NCI-H1105 (cell line): ENCODE measurements at regions not wholly inside any gene's neighbourhood (a gene's known extent, or its start where the extent isn't known, plus 50 kb on each side); places are given as distances from the start of the nearest gene placed in this dataset.
"Not testable (repeated sequence)": the region's sequence is repeated elsewhere in the genome, so short reads cannot be mapped to it uniquely, and the experiment has no call there.

ENCODE experiments used
- DNase-seq: peaks from one replicate; lab custom pipeline; 2025; lab: John Stamatoyannopoulos, UW

DNA sequence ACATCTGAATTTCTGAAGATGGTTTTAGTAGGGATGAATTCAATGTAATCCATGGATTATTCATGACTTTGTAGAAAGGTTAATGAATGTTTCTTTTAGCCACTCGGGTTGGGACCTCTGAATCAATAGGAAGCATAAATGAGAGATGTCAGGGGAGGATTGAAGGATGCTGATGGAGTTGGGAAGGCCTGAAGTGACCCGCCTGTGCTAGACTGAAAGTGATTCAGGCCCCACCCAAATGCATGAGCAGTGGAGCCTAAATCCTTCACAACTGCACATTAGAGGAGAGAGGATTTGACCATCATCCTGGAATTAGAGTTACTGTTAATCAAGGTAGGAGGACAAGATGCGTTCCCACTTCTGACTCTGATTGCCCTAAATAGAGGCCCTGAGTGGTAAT is 162.2 kb upstream of the PTPN20 start:
- DNase-seq = not testable (repeated sequence)

DNA sequence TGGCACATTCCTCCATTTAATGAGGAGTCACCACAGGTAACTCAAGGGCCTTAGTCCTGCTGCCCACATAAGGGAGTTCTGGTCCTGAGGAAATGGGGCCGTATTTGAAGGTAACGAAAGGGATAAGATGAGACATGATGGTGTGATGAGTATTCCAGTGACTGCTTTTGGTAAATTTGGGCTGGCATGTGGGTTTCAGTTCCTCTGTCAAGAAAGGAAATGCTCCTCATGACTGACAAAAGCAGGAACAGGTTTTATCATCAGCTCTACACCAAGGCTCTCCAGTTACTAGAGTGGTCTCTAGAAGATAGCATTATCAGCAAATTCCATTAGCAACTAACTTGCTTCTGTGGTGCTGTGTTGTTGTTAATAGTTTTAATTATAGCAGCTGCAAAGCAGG is 161.8 kb upstream of the PTPN20 start:
- DNase-seq = not testable (repeated sequence)

DNA sequence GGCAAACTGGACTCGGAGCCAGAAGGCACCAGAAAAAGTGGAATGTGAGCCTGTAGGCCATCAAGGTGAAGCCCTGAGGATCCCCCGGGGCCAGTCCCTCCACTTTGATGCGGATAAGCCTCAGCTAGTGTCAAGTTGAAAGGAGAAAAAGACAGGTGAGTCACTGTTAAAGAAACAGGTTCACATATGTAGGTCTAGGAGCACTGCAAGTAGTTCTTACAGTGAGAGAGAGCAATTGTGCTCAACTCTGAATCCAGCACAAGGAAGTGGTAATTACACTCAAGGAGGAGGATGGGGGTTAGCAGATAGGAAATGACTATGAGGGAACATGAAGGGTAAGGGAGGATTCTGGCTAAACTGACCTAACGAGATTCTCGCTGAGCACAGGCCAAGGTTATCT is 157.5 kb upstream of the PTPN20 start:
- not testable (repeated sequence) for DNase-seq

DNA sequence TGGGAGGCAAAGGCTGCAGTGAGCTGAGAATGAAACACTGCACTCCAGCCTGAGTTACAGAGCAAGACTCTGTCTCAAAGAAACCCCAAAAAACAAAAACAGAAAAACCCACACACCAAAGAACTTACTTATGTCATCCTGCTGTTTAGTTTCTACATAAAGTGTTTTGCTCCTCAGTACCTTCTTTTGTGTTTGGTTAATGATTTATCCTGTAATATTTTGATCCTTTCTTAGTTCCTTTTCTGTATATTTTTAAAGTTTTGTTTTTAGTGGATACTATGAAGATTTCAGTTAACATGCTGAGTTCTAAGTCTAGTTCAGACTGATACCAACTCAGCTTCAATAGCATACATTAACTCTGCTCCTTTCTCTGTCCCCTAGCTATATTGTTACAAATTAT is 149.8 kb upstream of the PTPN20 start:
- not testable (repeated sequence) for DNase-seq

DNA sequence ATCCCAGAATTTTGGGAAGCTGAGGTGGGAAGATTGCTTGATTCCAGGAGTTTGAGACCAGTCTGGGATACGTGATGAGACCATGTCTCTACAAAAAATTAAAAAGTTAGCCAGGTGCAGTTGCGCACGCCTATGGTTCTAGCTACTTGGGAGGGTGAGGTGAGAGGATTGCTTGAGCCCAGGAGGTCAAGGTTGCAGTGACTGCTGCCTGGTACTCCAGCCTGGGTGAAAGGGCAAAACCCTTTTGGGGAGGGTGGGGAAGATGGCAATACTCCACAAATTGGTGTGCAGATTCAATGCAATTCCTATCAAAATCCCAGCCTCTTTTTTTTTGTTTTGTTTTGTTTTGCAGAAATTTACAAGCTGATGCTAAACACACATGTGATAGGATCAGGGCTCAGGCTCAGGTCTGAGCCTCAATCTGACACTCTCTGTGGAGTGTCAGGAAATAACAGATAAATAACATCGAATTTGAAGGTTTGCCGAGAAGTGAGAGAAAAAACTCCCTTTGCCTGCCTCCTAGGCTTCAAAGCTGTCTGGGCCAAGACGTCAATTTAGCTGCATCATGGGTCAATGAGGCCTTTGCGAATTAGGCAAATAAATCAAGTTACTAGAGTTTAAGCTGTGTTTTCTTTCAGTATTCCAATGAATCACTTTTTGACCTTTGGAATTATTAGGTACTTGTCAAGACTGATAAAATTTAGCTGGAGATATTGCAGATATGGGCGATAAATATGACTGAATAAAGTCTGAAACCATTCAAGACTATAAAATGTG is 142.5 kb upstream of the PTPN20 start:
- DNase-seq = not testable (repeated sequence)

DNA sequence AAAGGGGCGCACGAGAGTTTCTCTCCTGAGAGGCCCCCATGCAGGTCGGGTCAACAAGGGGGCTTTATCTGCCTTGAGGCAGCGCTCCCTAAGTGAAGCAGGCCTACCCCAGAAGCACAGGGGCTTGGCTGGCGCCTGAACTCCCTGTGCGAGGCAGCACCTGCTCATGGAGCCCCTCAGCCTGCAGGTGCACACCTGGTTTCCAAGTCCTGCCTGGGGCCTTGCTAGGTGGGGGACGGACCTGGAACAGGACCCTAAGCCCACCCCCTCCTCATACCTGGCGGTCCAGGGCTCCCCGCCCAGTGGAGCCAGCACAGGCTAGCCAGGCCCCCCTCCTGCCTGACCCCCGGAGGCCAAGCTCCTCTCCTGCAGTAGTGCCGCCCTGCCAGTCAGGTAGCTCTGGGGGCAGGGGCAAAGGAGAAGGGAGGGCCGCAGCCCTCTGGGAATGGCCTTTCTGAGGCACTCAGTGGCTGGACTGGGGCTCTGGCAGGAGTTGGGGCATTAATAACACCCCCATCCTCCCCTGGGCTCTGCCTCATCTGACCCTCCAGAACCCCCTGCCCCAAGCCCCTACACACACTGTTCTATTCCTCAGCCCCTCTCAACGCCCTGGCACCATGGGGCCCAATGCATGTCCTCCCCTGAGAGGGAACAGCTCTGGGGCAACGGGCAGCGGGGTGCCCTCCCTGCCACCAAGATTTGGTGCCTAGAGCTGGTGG is 137.9 kb upstream of the PTPN20 start:
- not testable (repeated sequence) for DNase-seq

DNA sequence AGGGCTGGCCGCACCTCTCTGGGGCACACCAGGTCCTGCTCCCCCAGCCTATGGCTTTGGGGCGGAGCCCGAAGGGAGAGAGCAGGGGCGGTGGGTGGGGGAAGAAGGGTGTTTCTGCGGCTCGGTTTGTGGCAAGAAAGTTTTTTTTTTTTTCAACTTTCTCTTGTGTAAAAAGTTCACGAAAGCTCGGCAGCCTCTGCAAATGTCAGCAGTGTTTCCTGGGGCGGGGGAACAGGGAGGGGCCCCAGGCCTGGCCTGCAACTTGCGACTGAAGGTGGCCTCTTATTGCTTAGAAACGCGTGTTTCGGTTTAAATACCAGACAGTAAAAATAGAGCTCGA is 137.4 kb upstream of the PTPN20 start:
- not testable (repeated sequence) for DNase-seq

DNA sequence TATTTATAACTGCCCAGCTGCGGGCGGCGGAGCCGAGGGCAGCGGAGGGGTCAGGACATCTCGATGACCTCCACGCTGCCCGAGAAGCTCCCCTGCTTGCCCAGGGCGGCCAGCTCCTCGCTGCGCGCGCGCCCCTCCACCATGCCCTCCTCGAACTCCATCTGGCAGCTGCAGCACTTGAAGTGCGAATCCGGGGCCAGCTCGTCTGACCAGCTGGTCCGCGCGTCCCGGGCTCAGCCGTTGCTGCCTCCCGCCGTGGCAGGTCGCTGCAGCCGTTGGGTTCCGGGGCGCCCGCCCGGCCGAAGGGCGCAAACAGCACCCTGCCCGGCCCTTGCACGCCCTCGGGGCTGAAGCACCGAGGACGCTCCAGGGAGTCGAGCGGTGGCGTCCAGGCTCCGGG is 136.9 kb upstream of the PTPN20 start:
- DNase-seq = not testable (repeated sequence)

DNA sequence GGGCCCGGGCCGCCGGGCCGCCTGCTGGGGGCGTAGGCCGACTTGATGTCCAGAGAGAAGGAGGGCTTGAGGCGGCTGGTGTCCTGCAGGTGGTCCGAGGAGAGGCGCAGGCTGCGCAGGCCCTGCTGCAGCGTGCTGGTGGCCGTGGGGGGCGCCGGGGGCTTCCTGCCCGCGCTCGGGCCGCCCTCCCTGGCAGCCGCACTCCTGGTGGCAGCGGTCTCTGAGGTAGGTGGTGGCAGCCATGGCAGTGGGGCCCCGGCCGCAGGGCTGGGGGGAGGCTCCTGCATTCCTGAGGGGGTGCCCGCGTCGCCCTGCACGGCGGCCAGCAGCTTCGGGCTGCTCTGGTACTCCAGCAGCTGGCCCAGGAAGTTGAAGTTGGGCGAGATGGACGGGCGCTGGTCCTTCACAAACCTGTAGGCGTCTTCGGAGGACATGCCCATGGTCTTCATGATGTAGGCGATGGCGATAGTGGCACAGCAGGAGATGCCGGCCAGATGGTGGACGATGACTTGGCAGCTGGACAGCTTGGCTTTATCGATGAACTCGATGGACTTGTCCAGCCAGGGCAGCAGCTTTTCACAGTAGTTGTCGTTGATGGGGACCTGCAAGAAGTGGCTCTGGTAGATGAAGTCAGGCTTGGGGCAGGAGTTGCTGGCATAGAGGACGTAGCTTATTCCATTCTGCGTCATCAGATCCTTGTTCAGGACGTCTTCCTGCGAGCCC is 136.1 kb upstream of the PTPN20 start:
- DNase-seq = not testable (repeated sequence)

DNA sequence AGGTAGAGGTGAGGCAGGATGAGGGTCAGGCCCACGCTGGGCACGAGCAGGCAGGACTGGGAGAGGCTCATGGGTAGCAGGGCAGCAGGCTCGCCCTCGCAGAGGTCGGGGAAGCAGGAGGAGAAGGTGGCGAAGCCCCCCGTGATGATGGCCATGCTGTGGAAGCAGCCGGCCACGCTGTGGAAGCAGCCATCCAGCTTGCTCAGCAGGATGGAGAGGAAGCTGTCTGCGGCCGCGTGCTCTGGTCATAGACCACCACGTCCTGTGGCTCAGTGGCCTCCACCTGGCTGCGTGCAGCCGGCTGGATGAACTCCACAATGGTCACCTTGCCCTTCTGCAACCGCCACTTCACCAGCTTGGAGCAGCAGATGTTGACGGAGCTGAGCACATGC is 135.6 kb upstream of the PTPN20 start:
- DNase-seq = not testable (repeated sequence)

DNA sequence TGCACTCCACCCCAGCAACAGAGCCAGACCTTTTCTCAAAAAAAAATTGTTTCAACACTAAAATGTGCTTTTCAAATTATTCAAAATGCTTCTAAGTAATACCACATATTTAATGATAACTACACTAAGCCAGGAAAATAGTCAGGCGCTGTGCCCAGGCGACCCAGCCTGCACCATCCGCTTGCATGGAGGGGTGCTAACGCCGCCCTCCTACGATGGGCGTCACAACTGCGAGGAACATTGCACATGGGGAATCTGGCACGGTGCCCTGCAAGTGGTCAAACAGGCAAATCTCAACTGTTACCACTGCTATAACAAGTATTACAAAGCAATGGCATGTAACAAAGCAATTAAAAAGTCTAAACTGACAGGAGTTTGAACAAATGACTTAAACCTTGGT is 131.7 kb upstream of the PTPN20 start:
- not testable (repeated sequence) for DNase-seq

DNA sequence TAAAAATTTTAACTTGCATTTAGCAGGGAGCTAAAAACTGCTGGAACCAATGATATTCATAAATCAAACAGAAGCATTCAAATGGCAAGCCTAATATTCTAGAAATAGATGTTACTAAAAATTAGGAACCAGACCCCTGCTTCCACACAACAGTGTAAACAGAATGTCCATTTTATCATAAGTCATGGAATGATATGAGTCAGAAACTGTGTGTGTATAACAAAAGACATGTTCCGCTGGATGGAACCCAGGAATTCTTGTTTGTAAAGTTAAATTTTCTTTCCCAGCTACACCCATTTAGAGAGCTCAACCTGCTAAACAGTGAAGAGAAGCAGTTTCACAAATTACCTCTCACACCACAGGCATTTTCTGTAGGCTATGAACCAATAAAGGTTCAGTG is 131.1 kb upstream of the PTPN20 start:
- not testable (repeated sequence) for DNase-seq

DNA sequence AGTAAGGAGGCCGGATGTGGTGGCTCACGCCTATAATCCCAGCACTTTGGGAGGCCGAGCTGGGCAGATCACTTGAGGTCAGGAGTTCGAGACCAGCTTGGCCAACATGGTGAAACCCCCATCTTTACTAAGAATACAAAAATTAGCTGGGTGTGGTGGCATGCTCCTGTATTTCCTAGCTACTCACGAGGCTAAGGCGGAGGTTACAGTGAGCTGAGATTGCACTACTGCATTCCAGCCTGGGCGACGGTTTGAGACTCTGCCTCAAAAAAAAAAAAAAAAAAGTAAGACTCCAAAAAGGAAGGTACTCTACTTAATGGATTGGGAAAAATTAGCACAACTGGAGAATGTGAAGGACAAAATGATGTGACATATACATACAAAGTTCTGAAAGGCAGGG is 130.2 kb upstream of the PTPN20 start:
- DNase-seq = not testable (repeated sequence)

DNA sequence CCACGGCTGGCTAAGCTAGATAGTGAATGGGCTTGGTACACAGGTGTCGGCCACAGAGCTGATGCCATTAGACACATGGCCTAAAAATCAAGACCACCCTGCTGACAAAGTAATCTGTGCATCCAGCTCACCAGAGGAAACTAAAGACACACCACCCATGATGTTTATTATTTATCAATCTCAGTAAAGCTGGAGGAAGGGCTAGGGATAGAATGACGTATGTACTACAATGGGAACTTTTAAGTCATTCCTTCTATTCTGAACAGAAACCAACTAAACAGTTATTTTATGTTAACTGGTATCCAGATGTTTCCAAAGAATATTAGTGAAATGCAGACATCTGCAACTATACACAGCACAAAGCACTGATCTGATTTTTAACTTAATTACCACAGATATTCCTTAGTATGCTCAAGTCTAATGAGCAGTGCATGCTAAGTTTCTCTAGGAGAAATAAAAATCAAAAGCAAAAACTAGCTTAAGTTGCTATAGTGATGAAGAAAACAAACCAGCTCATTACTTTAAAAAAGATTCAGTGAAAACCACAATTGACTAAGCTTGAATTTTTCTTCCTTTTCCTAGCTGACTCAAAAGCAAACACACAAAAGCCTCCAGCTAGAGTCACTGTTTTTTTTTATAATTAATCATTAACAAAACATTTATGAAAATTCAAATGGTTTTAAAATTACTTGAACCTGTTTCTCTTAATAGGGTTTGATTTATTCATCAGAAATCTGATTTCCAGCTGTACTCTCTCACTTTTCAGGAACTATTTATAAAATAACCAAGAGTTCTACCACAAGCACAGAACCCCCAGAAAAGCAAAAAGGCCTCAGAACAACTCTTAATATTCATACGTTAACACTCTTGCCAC is 129.0 kb upstream of the PTPN20 start:
- DNase-seq = not testable (repeated sequence)

DNA sequence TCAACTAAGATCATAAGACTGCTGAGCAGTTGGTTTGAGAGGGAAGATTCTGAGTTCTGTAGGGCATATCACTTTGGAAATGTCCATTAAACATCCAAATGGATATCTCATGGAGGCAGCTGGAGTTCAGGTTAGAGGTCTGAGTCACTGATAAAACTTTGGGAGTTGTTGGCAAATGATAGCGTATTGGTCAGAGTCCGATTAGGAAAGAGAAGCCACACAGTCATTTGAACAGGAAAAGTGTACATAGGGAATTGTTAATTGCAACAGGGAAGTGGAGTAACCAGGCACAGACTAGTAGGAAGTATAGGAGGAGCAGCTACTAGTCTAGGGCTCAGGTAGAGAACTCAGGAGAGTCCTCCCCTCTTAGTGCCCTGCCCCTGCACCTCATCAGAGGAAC is 126.6 kb upstream of the PTPN20 start:
- not testable (repeated sequence) for DNase-seq

DNA sequence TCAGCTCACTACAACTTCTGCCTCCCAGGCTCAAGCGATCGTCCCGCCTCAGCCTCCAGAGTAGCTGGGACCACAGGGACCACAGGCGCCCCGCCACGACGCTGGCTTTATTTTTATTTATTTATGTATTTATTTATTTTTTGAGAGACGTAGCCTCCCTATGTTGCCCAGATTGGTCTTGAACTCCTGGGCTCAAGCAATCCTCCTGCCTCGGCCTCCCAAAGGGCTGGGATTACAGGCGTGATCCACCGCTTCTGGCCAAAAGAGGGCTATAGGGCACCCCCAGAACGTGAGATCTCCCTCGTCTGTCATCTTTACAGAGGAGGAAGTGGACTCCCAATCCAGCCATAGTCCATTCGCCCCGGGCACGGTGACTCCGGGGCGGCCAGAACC is 125.1 kb upstream of the PTPN20 start:
- DNase-seq = not testable (repeated sequence)

DNA sequence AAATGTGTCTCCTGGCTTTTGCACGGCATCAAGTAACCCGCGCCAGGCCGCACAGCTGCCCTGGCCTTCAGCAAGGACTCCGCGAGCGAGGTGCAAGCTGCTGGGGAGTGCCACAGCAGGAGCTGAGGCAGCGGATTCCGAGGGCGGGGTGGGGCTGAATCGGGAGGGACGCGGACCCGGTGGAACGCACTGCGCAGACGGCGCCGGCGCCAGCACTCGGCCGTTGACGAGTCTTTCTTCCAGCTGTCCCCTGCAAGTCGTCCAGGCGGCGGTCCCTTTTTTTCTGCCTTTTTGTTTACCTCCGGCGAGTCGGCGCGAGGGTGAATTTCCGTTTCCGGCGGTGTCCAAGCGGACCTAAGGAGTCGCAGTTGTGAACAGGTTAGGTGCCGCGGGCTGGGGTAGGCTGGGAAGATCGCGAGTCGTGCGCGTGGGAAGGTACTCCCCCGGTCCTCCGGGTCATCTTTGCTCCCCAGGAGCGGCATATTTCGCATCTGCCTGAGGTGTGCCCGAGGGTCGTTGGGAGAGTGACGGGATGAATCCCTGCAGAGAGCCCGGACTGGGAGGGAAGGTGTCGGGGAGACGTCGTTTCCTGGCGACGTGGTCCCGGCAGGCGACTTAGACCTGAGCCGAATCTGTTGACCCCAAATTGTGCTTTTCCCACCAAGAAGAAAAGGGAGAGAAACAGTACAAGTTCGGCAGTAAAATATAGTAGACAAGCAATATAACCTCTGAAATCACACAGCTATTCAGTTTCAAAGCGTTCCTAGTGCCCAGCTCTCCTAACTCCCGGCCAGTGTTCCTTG is 124.5 kb upstream of the PTPN20 start:
- DNase-seq = peak; percentile 19

DNA sequence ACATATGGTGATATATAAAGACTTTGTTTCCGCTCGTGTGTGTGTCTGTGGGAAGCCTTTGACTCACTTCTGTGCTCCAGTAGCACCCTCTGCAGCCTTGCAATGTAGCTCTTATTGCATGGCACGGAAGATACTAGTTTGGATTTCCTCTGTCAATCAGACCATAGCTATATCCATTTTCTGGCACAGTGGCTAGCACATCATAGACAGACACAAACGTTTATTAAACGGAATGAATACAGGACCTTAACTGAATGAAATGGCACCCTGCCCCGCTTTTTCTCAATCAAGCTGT is 124.0 kb upstream of the PTPN20 start:
- DNase-seq = no peak

DNA sequence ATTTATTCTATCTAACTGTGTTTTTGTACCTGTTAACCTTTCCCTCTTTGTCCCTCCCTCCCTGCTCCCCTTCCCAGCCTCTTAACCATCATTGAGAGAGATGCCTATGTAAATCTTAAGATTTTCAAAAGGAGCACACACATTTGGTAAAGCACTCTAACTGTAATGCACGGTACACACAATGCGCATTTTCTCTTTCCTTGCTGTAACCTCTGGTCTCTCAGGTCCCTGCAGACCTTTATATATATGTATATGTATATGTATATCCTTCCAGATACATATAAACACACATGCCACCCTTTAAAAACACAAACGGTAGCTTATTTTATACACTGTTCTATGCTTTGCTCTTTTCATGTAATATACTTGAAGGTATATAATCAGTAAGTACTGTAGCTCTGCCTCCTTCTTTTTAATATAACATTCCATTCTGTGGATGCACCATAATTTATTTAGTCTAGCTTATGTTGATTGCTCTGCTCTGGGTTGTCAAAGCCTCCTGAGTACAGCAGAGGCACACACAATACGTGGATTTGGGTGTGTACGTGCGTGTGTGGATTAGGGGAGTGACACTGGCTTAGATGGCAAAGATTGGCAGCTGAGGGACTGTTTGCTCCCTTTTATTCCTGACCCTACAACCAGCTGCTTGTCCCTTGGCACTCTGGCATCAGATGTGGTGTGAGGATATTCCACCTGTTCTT is 118.4 kb upstream of the PTPN20 start:
- DNase-seq = not testable (repeated sequence)

DNA sequence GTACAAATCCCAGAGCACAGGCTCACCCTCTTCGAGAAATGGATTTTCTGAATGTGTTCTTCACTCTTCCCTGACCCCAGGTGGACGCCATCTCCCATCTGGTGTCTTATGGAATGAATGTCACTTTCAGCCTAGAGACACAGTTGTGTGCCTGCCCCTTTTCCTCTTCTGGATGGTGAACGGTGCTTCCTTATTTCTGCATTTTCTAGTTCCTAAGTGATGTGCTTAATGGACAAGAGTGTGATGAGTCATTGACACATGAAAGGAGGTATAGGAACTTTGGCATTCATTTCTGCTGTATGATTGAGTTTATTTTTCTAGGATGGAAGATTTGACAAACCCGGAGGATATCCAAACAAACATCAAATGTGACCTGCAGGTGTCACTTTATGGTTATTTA is 114.9 kb upstream of the PTPN20 start:
- DNase-seq = not testable (repeated sequence)

DNA sequence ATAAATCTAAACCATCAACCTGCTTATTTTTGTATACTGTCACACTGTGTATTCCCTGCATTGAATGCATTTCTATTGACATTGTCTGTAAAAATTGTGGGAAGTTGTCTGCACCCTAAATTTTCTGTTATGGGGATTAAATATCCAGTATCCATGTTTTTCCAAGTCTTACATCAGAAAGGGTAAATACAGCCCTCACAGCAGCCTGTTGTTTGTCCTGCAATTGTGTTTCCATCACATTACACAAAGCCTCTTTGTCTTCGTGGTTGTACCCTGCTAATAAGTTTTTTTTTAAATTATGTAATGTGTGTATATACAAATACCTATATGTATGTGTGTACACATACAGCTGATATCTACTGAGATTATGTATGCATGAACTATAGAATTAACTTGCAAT is 109.2 kb upstream of the PTPN20 start:
- not testable (repeated sequence) for DNase-seq
